GM12864 (cell line): ENCODE measurements at regions not wholly inside any gene's neighbourhood (a gene's known extent, or its start where the extent isn't known, plus 50 kb on each side); places are given as distances from the start of the nearest gene placed in this dataset.

ENCODE experiments used
- DNase-seq: peaks from one replicate; pipeline ENCODE4 v3.0.0-alpha.2; 2011; ENCODE audit warnings: low read depth
- H3K4me3 ChIP-seq: 2 replicates; pipeline ENCODE4 v1.5.1; 2011; ENCODE audit warnings: mild to moderate bottlenecking, low read depth, low read length, control low read depth
- TF ChIP-seq, protein P1 (sequence below): IDR thresholded peaks from 2 replicates; pipeline ENCODE4 v1.5.1; 2011; ENCODE audit warnings: low read depth, mild to moderate bottlenecking, moderate library complexity, low read length, control low read depth, inconsistent platforms; ENCODE audit errors: missing control alignments

DNA sequence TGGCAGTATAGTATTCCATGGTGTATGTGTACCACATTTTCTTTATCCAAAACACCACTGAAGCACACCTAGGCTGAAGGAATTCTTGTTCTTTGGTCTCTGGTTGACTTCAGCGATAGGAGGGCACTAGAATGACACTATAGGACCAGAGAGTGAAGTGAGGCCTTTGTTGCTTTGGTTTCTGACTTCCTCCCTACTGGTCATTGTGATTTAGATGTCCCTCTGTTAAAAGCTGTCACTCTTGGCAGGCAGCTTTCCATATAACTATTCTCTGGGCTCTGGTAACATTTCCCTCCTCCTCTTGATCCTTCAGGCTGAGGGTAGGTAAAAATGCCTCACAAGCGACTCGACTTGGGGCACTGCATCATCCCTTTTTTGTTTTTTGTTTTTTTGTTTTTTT lies 236.3 kb downstream of the MAFB start:
- DNase-seq, result no peak
- H3K4me3 ChIP-seq, result no peak overlapping the region
- TF ChIP-seq, protein P1, sequence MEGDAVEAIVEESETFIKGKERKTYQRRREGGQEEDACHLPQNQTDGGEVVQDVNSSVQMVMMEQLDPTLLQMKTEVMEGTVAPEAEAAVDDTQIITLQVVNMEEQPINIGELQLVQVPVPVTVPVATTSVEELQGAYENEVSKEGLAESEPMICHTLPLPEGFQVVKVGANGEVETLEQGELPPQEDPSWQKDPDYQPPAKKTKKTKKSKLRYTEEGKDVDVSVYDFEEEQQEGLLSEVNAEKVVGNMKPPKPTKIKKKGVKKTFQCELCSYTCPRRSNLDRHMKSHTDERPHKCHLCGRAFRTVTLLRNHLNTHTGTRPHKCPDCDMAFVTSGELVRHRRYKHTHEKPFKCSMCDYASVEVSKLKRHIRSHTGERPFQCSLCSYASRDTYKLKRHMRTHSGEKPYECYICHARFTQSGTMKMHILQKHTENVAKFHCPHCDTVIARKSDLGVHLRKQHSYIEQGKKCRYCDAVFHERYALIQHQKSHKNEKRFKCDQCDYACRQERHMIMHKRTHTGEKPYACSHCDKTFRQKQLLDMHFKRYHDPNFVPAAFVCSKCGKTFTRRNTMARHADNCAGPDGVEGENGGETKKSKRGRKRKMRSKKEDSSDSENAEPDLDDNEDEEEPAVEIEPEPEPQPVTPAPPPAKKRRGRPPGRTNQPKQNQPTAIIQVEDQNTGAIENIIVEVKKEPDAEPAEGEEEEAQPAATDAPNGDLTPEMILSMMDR, result no peak

DNA sequence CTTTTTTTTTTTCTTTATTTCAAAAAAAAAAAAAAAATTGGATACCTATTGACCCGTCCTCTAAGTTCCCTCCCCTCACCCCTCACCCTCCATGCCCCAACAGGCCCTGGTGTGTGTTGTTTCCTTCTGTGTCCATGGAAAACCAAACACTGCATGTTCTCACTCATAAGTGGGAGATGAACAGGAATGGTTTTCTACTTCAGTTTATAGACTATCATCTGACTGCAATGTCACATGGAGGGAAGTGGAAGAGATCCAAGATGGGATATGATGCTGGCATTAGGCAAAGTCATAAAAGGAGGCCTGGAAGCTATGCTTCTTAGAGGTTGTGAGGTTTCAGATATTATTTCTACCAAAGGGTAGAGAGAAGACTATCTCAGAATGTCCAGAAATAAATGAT lies 237.5 kb downstream of the MAFB start:
- TF ChIP-seq, protein P1, result no peak
- H3K4me3 ChIP-seq, result no peak overlapping the region
- DNase-seq, result no peak

DNA sequence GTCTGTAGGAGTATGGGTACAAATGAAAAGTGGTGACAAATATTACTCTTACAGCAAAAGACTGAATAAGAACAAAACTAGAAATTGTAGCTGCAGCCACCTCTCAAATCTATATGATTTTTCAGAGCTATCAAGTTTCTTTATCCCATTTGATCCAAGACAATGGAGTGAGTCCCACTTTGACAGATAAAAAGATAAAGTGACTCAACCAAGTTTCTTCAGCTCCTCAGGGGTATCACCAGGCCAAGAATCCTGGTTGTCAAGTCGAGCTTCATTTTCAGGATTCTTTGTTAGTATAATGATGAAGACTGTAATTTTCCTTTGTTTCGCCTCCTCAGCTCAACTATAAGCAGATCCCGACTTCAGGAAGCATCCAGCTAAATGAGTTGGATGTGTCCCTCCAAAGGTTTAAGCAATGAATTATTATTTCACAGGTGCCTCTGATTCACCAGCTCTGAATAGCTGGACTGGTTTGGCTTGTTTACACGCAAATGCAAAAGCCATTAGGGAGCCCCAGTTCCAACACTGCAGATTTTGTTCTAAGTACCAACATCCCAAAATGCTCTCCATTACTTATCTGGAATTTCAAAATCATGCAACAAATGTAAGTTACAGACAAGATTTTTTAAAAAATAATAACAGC lies 238.9 kb downstream of the MAFB start:
- DNase-seq, result no peak
- TF ChIP-seq, protein P1, result no peak
- H3K4me3 ChIP-seq, result no peak overlapping the region

DNA sequence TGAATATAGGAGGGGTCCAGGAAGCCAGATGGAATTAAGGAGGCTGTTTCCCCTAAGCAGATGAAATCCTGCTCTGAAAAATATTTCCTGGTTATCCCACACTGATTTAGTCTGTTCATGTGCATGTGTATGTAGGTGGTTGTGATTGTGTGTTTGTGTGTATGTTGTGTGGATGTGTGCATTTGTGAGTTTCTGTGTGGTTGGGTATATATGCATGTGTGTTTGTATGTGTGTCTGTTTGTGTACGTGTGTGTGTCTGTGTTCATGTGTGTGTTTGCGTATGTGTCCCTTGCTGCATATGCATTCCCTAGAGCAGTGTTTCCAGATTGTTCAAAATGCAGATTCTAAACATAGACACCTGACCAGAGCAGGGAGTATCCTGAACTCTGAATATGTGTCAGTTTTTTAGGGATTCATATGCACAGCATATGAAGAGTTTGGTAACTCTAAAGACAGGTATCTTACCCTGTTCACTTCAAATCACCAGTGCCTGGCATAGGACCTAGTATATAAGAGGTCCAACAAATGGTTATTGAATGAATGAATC lies 239.8 kb downstream of the MAFB start:
- H3K4me3 ChIP-seq, result no peak overlapping the region
- TF ChIP-seq, protein P1, result no peak

DNA sequence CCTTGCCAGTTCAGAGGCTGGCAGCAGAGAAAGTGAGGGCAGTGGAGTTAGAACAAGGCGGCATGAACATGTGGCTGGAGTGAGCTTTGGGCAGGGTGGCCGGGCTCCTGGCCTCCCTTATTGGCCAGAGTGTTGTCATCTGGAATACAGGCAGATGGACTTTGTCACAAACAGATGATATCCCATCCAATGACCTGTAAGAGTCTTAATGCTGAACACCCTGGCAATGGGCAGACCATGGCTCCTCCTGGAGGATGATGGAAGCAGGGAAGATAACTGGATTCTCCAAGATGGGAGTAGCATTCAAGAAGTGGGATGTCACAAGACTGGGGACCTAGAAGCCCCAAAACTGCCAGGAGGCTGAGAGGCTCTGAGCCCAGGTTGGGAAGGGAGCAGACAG lies 242.1 kb downstream of the MAFB start:
- TF ChIP-seq, protein P1, result no peak
- no peak overlapping the region for H3K4me3 ChIP-seq
- no peak for DNase-seq

More for the DNA sequence above, 239.8 kb downstream of the MAFB start:
- no peak for DNase-seq

DNA sequence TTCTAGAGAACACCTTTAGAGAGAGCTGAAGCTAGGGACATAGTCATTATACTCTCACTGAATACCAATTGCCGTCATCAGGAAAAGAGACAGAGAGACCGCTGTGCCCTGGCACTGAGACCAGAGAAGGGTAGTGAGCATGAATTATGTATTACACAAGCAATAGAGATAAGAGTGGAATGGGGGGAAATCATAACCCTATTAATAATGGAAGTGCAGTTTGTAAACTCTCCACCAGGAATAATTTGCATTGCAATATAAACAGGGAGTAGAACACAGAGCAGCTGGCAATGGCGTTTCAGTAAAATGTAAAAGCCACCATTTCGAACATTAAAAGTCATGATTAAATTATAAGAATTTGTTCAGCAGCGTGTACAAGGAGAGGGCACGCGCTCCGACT lies 244.5 kb downstream of the MAFB start:
- H3K4me3 ChIP-seq, result no peak overlapping the region
- no peak for DNase-seq
- TF ChIP-seq, protein P1, result no peak

DNA sequence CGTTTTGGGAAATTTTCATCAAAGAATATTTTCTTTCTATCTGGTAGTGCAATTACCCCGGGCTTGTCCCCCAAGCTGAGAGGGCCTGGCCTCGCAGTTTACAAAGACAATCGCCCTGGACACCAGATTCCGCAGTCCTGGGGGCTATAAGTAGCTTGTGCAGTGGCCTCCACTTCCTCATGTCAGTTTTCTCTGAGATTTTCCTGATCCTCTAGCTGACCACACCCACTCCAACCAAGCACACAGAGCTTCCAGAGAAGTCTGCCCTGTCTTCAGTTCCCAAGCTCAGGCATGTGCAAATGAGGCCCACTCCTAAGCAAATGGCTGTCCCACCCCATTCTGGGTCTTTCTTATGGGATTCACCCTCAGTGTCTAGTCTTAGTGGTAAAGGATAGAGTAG lies 245.3 kb downstream of the MAFB start:
- DNase-seq, result no peak
- TF ChIP-seq, protein P1, result no peak
- no peak overlapping the region for H3K4me3 ChIP-seq
